Brain microvascular endothelial cell (primary cell): ENCODE measurements at regions not wholly inside any gene's neighbourhood (a gene's known extent, or its start where the extent isn't known, plus 50 kb on each side); places are given as distances from the start of the nearest gene placed in this dataset.

Experiments
- DNase-seq: peaks from one replicate; pipeline ENCODE4 v3.0.0-alpha.2; 2020
- H3K27ac ChIP-seq: fragments of 250-450 bp; sonication (Bioruptor Pico); 2 replicates; pipeline ENCODE4 v1.5.1; 2020; ENCODE audit warnings: mild to moderate bottlenecking, moderate library complexity
- H3K27me3 ChIP-seq: fragments of 250-450 bp; sonication (Bioruptor Pico); replicated peaks from 2 replicates; pipeline ENCODE4 v1.5.1; 2020; ENCODE audit warnings: mild to moderate bottlenecking
- H3K36me3 ChIP-seq: fragments of 250-450 bp; sonication (Bioruptor Pico); replicated peaks from 2 replicates; pipeline ENCODE4 v1.5.1; 2020; ENCODE audit warnings: mild to moderate bottlenecking
- H3K4me3 ChIP-seq: 2 replicates; pipeline ENCODE4 v1.5.1; 2011; ENCODE audit warnings: low read depth, mild to moderate bottlenecking, control low read depth, low read length, moderate library complexity
- in situ Hi-C: cut with HindIII; loops from 2 replicates; pipeline ENCODE4 v1.10.0; 2017; ENCODE audit warnings: low sequenced_read_pairs, low pct_ligation_motif_present
- TF ChIP-seq, protein P1 (sequence below): IDR thresholded peaks from 2 replicates; pipeline ENCODE4 v1.5.1; 2011; ENCODE audit warnings: low read depth, mild to moderate bottlenecking, moderate library complexity, low read length, control low read depth, inconsistent platforms; ENCODE audit errors: missing control alignments

GRCh38 chr10:128421371-128422160 is 295.3 kb upstream of the MKI67 start:
- Histone ChIP-seq H3K36me3 (no peaks in the 10 kb centered on the region), H3K4me3 (no peak overlapping the region), H3K27me3 (no peaks in the 10 kb centered on the region), H3K27ac (no peak overlapping the region)
- TF ChIP-seq, protein P1, sequence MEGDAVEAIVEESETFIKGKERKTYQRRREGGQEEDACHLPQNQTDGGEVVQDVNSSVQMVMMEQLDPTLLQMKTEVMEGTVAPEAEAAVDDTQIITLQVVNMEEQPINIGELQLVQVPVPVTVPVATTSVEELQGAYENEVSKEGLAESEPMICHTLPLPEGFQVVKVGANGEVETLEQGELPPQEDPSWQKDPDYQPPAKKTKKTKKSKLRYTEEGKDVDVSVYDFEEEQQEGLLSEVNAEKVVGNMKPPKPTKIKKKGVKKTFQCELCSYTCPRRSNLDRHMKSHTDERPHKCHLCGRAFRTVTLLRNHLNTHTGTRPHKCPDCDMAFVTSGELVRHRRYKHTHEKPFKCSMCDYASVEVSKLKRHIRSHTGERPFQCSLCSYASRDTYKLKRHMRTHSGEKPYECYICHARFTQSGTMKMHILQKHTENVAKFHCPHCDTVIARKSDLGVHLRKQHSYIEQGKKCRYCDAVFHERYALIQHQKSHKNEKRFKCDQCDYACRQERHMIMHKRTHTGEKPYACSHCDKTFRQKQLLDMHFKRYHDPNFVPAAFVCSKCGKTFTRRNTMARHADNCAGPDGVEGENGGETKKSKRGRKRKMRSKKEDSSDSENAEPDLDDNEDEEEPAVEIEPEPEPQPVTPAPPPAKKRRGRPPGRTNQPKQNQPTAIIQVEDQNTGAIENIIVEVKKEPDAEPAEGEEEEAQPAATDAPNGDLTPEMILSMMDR: no peak
- in situ Hi-C loops: no loop called here
- no peak for DNase-seq

DNA sequence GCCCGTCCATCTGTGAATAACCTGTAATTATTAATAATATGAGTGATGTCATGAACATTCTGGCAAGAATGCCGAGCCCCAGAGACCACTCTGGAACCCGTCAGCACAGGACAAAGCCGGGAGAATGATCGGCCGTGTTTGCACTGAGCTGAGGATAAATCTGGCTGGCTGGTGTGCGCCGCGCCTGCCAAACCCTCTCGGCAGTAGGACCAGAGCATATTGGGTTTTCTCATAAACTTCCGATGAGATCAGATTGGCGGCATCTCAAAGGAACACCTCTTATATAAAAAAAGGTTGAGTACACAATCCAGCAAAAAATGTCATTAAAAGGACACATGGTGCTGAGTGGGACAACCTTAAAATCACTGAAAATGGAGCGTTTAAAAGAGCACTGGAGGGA is 296.0 kb upstream of the MKI67 start:
- Histone ChIP-seq H3K27ac (no peak overlapping the region), H3K36me3 (no peaks in the 10 kb centered on the region), H3K4me3 (no peak overlapping the region), H3K27me3 (no peaks in the 10 kb centered on the region)
- in situ Hi-C loops: no loop called here
- no peak for DNase-seq
- TF ChIP-seq, protein P1: no peak

DNA sequence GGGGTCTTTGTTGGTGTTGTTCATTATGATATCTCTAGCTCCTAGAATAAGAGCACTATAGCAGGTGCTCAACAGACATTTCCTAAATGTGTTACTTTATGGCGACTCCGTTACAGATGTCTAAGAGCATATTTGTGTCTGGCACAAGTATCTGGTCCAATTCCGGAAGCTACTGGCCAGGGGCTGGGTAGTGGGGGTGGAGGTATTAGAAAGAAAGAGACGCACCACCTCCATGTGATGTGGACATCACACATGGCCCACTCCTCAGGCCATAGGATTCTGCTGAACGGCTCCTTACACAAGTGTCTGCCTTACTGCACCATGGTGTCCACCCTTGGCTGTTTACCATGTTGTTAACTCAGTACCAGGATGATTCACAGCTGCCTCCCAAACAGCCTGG is 296.8 kb upstream of the MKI67 start:
- no peak overlapping the region for H3K4me3 ChIP-seq
- TF ChIP-seq, protein P1: no peak
- in situ Hi-C loops: no loop called here
- H3K27ac ChIP-seq: no peak overlapping the region
- H3K27me3 ChIP-seq: no peaks in the 10 kb centered on the region
- no peak for DNase-seq
- H3K36me3 ChIP-seq: no peaks in the 10 kb centered on the region

DNA sequence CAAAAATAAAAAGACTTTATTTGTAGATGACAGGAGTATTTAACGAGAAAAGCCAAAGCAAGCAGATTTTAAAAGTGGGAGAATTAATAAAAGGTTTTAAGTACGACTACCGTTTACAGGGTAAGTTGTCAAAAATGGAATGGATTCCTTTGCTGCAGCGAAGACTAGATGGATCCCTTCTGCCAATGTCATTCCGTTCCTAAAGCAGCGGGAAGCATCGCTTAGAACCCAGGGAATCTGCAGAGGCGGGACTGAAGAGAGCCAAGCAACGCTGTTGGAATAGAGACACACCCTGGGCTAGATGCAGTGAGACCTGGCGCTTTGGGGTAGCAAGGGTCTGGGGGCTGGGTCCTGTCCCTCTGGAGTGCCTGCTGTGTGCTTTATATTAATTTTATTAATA is 303.1 kb upstream of the MKI67 start:
- in situ Hi-C loops: no loop called here

DNA sequence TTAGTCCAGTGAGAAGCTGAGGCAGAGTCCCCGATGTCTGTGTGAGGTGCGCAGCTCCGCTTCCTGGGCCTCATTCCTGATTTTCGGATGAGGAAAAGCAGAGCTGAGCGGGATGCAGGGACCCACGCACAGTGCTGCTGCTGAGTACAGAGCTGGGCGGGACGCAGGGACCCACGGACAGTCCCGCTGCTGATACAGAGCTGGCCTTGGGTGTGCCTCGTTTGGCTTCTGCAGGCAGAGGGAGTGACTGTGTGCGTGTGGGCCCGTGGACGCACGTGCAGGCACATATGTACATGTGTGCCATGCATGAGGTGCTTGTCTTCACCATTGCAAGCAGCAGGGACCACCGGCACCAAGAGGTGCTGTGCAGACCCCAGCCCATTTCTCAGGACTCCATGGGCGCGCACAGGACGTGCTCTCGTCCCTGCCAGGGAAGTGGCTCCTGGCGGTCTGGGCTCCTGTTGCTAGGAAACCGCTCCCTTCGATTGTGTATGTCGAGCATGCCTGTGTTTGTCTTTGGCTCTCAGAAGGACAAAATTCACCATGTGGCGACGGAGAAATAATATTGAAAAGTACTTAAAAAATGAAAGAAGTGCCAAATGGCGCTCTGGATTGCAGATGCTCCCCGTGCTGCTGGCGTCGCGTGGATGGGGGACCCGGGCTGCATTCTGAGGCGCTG is 303.8 kb upstream of the MKI67 start:
- Histone ChIP-seq H3K27ac (no peak overlapping the region), H3K27me3 (no peaks in the 10 kb centered on the region), H3K36me3 (no peaks in the 10 kb centered on the region), H3K4me3 (no peak overlapping the region)
- DNase-seq: no peak
- in situ Hi-C loops: no loop called here
- TF ChIP-seq, protein P1: no peak

More for the DNA sequence above, 303.1 kb upstream of the MKI67 start:
- H3K4me3 ChIP-seq: no peak overlapping the region
- H3K27ac ChIP-seq: no peak overlapping the region
- DNase-seq: no peak
- H3K27me3 ChIP-seq: no peaks in the 10 kb centered on the region
- TF ChIP-seq, protein P1: no peak
- H3K36me3 ChIP-seq: no peaks in the 10 kb centered on the region
